Adrenal gland (tissue), 5 donors: ENCODE measurements at regions not wholly inside any gene's neighbourhood (a gene's known extent, or its start where the extent isn't known, plus 50 kb on each side); places are given as distances from the start of the nearest gene placed in this dataset.

Source experiments
- POLR2A ChIP-seq, 2 donors: fragments of 450-650 bp; IDR thresholded peaks; one replicate each; pipeline ENCODE4 v1.6.1; 2017; ENCODE audit warnings: antibody characterized with exemption in 2 of 2, mild to moderate bottlenecking in 2 of 2, moderate library complexity in 1 of 2
- TF ChIP-seq, protein P1 (sequence below), 6 experiments: fragments of 450-650 bp in 4 of 6; fragments of 200-600 bp in 2 of 6; sonication (generic) in 1 of 6; IDR thresholded peaks; 1 replicate in 5 of 6; 2 replicates in 1 of 6; pipeline versions ENCODE4 v1.5.1 to v1.8.0; 2016 to 2021; ENCODE audit warnings: antibody characterized with exemption in 6 of 6, mild to moderate bottlenecking in 2 of 6, moderate library complexity in 1 of 6
- donor health status: DM: no; HTN: no; CAD: no.

DNA sequence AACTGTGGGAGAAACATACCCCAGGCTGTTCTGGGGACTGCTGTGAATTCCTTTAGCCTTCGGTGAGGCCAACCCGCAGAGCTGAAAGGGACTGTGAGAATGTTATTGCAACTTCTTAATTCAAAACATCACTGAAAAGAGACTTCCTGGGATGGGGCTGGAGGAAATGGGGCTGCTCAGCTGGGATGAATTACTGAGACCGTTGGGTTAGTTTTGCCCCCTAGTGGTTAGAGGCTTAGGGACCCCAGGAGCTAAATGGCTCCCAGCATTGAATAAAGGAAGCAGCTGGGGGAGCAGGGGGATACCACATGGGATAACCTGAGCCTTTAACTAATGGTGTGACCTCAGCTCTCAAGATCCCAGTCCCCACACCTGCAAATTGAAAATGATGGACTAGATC is 941.1 kb upstream of the FANCL start:
- TF ChIP-seq, protein P1, sequence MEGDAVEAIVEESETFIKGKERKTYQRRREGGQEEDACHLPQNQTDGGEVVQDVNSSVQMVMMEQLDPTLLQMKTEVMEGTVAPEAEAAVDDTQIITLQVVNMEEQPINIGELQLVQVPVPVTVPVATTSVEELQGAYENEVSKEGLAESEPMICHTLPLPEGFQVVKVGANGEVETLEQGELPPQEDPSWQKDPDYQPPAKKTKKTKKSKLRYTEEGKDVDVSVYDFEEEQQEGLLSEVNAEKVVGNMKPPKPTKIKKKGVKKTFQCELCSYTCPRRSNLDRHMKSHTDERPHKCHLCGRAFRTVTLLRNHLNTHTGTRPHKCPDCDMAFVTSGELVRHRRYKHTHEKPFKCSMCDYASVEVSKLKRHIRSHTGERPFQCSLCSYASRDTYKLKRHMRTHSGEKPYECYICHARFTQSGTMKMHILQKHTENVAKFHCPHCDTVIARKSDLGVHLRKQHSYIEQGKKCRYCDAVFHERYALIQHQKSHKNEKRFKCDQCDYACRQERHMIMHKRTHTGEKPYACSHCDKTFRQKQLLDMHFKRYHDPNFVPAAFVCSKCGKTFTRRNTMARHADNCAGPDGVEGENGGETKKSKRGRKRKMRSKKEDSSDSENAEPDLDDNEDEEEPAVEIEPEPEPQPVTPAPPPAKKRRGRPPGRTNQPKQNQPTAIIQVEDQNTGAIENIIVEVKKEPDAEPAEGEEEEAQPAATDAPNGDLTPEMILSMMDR (IDR thresholded peaks at IDR 0.05): peak in 3 of 6 experiments; percentile 8 to 32 (median 26)
- TF ChIP-seq POLR2A (IDR thresholded peaks at IDR 0.05): no peak
